ENCODE measurements at regions not wholly inside any gene's neighbourhood (a gene's known extent, or its start where the extent isn't known, plus 50 kb on each side); places are given as distances from the start of the nearest gene placed in this dataset.

DNA sequence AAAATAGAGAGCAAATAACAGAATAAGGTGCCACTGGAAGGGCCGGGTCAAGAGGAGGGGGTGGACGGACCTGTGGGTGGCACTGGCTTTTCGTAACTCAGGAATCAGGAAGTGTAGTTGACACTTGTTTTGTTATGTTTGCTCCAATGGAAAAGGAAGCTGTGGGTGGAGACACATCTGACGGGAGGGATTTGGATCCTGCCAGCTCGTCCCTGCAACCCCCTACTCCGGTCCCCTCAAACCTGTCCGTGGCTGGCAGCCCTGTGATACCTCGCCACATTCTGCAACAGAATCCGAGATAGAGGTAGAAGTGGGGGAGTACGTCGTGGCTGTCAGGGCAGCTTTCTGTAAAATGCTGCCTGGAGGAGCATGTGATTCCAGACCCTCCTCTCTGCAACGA, 104.2 kb upstream of the IER5L start:
- no peak for ATAC-seq
- no peak overlapping the region for H3K27ac Mint-ChIP-seq
- no peaks in the 10 kb centered on the region for H3K36me3 Mint-ChIP-seq
- DNase-seq (ENCODE audit: low spot score in 2 of 2) = no peak
- H3K9me3 Mint-ChIP-seq = no peaks in the 10 kb centered on the region

DNA sequence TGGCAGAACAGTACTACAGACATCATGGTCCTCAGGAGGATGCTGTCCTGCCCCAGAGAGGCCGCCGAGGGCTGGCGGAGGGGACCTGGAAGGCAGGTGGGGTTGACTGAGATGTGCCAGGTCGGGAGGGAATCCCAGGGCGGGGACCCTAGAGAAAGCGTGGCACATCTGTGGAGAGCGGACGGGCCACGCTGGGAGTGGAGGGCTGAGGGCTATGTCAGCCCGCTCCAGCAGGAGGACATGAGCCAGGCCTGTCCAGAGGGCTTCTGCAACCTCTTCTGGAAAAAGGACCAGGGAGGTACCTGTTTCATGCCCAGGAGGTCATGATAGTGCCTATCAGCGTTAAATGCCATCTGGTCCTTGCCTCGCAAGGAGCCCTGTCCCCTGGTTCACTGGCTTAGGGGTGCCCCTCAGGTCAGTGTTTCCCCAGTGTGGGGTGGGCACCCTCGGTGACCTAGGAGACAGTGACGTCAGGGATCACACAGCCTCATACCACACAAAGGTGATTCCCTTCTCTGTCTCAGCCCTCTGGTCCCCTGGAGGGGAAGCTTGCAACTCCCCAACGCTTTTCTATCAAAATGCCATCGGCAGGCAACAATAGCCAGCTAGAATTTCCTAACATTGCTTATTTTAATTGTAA, 103.6 kb upstream of the IER5L start:
- ATAC-seq (no peak), DNase-seq (ENCODE audit: low spot score in 2 of 2) (peak in 1 of 2 donors; percentile 47)
- H3K9me3 Mint-ChIP-seq = no peaks in the 10 kb centered on the region
- no peaks in the 10 kb centered on the region for H3K36me3 Mint-ChIP-seq
- H3K27ac Mint-ChIP-seq = no peak overlapping the region

DNA sequence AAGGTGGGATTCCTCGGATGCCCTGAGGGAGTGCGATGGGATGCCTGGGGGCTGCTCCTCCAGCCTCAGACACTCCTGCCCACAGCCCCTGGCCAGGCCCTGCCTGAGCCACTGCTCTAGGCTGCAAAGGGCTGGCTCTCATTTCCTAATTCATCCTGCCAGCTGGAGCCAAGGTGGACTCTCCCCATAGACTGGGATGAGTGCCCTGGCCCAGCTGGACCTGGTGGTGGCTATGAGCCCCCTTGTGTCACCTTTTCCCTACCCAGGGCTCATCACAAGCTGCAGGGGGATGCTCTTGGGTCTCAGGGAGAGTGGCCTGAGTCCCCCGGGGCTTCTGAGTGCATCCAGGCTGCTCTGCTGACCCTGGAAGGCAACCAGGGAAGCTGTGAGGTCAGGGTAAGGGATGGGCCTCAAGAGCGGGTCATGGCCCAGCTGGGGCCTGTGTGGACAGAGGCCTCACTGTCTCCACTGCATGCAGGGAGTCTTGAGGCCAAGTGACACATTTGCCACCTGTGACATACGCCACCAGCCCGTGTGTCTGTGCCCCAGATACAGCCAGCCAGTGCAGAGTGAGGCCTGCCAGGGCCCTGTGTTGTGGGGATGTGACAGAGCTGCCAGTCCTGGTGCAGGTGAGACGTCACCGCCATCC, 102.7 kb upstream of the IER5L start:
- Mint-ChIP-seq H3K36me3 (no peaks in the 10 kb centered on the region), H3K9me3 (no peaks in the 10 kb centered on the region), H3K27ac (no peak overlapping the region)
- DNase-seq (ENCODE audit: low spot score in 2 of 2) (peak in 1 of 2 donors; percentile 26), ATAC-seq (no peak)

DNA sequence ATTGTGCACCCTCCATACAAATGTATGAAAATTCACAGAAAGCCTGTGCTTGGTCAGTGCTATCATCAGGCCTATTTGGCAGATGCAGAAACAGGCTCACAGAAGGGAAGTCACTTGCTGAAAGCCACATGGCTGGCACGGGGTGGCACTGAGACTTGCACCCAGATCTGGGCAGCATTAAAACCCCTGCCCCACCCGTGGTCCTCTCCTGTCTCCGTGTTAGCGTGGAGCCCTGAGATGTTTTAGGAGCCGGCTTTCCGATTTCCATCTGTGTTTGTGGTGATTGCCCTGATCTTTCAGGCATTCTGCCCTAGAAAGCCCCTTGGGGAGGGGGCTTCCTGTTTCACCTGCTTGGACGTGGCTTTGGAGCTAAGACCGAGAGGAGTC, 102.2 kb upstream of the IER5L start:
- no peaks in the 10 kb centered on the region for H3K9me3 Mint-ChIP-seq
- no peak overlapping the region for H3K27ac Mint-ChIP-seq
- no peaks in the 10 kb centered on the region for H3K36me3 Mint-ChIP-seq
- ATAC-seq (no peak), DNase-seq (ENCODE audit: low spot score in 2 of 2) (peak in 1 of 2 donors; percentile 25)

DNA sequence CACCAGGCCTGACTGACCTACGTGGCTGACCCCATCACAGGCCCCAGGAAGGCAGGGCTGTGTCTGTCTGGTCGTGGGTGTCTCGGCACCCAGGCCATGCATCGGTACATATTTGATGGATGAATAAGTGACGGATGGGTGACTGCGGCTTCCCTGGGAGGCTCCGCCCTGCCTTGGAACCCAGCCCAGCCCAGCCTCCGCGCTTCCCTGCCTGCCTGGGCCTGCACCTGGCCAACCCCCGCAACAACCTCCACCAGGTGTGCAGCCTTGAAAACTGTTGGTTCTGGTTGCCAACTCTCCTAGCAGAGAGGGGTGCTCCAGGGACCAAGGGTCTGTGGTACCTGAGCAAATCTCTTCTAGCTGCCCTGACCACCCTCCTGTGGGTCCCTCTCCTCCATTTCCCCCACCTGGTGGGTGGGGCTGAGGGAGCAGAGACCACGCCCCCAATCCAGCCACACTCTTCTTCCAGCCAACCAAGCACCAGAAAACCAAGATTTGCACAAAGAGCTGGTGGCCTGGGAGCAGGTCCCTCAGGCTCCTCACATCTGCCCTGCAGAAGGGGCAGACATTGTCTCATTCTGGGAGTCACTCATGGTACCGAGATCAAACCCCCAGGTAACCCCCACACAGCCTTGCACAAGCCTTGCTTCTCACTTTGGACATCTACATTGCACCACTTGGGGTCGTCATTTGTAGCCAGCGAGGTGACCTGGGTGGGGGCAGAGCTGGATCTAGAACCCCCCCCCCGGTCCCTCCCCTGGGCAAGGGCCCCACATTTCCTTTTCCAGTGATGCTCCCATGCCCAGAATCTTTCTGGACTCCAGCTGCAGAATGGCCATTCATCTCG, 100.6 kb upstream of the IER5L start:
- DNase-seq (ENCODE audit: low spot score in 2 of 2) (peak in 1 of 2 donors; percentile 48), ATAC-seq (no peak)
- Mint-ChIP-seq H3K9me3 (no peaks in the 10 kb centered on the region), H3K27ac (no peak overlapping the region), H3K36me3 (no peaks in the 10 kb centered on the region)

DNA sequence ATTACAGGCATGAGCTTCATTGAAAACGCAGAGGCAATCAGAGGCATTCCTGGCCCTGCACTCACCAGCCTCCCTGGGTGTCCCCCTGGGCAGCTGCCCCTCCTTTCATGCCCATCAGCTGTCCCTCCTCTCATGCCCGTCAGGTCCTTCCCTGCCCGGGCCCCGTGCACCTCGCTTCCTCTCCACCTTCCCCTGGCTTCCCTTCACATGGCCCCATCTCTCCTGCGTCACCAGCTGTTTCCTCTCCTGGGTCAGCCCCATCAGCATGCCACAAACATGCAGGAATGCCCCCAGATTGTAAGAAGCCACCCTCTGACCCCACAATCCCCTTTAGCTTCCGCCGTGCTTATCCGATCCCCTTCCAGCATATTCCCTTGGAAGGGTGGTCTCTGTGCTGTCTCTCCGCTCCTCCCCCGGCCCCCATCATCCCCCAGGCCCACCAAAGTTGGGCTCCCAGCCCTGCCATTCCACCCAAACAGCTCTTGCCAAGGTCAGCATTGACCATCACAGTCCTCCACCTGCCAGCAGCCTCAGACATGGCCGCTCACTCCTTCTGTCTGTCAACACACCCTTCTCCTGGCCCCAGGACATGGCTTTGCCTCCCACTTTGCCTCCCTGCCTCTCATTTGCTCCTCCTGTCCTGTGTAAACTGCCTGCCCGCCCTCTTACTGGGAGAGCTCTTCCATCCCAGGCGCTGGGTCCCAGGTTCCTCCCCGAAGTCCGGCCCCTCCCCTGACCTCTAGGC, 98.6 kb upstream of the IER5L start:
- DNase-seq (ENCODE audit: low spot score in 2 of 2) (peak in 1 of 2 donors; percentile 28), ATAC-seq (no peak)
- no peaks in the 10 kb centered on the region for H3K9me3 Mint-ChIP-seq
- peak overlapping the region in 1 of 2 donors; percentile 61 for H3K27ac Mint-ChIP-seq
- no peaks in the 10 kb centered on the region for H3K36me3 Mint-ChIP-seq

DNA sequence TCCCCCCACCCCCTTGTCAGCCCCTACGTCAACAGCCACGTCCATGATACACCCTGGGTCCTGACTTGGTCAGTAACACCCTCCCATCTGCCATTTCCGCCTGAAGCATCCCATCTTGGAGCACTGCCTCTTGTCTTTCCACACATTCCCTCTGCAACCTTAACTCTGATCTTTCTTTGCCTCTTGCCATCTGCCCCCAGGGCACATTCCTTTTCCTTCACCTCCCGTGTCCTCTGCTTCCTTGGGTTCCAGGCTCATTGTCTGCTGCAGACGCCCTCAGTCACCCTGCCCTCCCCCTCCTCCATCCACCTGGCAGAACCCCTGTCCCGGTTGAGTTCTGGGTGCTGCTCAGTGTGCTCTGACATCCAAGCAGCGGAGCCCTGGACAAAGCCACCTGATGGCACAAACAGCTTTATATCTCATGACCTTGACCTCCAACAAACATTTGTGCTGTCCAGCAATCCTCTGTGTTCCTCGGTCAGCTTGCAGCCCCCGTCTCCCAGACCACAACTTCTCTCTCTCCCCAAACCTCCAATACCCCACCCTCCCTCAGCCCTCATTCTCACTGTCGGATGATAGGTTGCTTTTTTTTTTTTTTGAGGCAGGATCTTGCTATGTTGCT, 97.7 kb upstream of the IER5L start:
- peak in 1 of 2 donors; percentile 40 for DNase-seq (ENCODE audit: low spot score in 2 of 2)
- Mint-ChIP-seq H3K36me3 (no peaks in the 10 kb centered on the region), H3K9me3 (no peaks in the 10 kb centered on the region), H3K27ac (peak overlapping the region in 1 of 2 donors; percentile 61)
- no peak for ATAC-seq

DNA sequence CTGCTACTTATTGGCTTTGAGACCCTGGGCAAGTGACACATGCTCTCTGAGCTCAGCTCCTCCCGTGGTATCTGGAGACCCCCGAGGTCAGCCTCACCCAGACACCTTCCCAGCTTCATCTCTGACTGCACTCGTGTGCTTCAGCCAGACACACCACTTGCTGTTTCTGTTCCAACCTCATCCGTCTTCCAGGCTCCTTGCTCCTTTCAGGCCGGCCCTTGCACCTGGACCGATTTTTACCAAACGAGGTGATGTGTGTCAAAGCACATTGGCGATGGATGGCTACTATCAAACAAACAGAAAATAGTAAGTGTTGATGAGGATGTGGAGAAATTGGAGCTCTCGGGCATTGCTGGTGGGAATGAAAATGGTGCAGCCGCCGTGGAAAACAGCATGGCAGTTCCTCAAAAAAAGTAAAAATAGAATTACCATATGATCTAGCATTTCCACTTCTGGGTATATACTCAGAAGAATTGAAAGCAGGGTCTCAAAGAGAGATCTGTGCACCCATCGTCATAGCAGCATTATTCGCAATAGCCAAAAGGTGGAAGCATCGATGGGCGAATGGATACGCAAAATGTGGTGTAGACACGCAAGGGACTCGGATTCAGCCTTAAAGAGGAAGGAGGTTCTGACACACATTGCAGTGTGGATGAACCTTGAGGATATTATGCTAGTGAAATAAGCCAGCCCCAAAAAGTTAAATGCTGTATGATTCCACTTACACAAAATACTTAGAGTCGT, 96.1 kb upstream of the IER5L start:
- no peak for ATAC-seq
- H3K36me3 Mint-ChIP-seq = no peaks in the 10 kb centered on the region
- DNase-seq (ENCODE audit: low spot score in 2 of 2) = peak in 1 of 2 donors; percentile 23
- peak overlapping the region in 1 of 2 donors; percentile 40 for H3K27ac Mint-ChIP-seq
- H3K9me3 Mint-ChIP-seq = no peaks in the 10 kb centered on the region

DNA sequence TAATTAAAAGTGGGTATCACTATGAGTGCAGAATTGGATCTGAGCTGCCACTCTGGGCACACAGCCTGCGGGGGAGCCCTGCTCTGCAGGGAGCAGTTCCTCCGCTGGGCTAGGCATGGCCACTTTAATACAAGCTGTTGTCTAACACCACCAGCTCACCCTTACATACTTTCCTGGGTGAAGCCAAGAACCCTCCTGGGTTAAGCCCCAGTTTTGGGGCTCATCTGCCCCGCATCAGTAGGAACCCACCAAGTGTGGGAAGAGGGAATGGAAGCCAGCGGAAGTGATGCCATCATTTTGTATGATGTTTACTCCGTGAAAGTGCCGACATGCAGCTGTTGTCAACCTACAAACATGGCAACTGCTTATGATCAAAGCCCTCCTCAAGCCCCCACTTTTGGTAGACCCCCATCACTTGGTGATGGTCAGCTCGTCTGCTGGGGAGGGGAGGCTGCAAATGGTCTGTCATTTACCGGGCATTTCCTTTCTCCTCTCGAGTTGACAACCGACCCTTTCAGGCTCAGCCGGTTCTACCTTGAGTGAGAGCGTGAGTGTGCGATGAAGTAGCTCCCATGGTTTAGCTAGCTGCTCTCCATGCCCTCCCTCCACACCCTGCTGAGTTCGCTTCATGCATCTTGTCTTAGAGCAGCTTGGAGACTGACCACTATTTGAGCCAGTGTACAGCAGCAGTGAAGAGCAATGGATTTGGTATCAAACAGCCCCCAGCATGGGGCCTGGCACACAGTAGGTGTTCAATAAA, 95.3 kb upstream of the IER5L start:
- H3K36me3 Mint-ChIP-seq = no peaks in the 10 kb centered on the region
- no peaks in the 10 kb centered on the region for H3K9me3 Mint-ChIP-seq
- no peak overlapping the region for H3K27ac Mint-ChIP-seq
- ATAC-seq (no peak), DNase-seq (ENCODE audit: low spot score in 2 of 2) (peak in 1 of 2 donors; percentile 39)

DNA sequence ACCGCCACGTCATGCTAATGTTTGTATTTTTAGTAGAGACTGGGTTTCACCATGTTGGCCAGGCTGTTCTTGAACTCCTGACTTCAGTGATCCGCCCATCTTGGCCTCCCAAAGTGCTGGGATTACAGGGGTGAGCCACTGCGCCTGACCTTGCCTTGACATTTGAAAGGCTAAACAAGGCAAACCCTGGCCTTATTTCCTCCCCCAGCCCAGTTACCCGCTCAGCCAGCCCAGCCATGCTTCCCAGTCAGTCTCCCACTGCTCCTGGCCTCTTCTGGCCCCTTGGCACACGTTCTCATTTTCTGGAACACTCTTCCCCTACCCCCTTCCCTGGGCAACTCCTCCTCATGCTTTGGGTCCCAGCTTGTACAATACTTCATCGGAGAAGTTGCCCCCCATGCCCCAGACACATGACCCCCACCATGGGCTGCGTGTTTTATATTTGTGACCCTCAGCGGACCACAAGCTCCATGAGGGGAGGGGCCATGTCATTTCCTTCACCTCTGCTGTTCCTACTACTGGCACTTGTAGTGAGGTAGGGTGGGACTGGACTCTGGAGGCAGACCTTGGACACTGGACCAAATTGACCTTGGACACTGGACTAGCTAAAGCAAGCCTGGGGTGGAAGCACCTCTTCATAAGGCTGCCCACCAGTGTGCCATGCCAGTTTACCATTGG, 94.4 kb upstream of the IER5L start:
- H3K9me3 Mint-ChIP-seq = no peaks in the 10 kb centered on the region
- DNase-seq (ENCODE audit: low spot score in 2 of 2) (peak in 1 of 2 donors; percentile 45), ATAC-seq (no peak)
- H3K36me3 Mint-ChIP-seq = no peaks in the 10 kb centered on the region
- H3K27ac Mint-ChIP-seq = peak overlapping the region in 1 of 2 donors; percentile 49

DNA sequence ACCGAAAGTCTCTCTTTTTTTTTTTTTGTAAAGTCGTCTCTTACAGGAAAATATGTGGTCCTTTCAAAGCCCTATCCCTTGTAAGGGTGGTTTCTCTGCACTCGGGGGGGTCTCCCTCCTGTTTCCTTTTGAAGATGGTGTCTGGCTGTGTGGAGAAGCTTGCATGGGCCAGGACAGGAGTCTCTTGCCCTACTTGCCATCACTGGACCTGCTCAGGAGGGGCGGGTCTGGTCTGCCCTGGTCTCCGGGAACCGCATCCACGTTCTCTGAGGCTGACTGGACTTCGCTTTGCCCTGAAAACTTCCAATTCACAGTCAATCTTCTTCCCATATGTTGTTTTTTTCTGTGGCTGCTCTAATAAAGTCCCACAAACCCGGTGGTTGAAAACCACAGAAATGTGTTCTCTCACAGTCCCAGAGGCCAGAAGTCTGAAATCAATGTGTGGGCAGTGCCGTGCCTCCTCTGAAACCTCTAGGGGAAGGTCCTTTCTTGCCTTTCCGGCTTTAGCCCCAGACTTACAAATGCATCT, 92.9 kb upstream of the IER5L start:
- Mint-ChIP-seq H3K9me3 (no peaks in the 10 kb centered on the region), H3K27ac (peak overlapping the region in 1 of 2 donors; percentile 49), H3K36me3 (no peaks in the 10 kb centered on the region)
- peak; percentile 1 to 76 for ATAC-seq
- peak in 1 of 2 donors; percentile 59 for DNase-seq (ENCODE audit: low spot score in 2 of 2)

DNA sequence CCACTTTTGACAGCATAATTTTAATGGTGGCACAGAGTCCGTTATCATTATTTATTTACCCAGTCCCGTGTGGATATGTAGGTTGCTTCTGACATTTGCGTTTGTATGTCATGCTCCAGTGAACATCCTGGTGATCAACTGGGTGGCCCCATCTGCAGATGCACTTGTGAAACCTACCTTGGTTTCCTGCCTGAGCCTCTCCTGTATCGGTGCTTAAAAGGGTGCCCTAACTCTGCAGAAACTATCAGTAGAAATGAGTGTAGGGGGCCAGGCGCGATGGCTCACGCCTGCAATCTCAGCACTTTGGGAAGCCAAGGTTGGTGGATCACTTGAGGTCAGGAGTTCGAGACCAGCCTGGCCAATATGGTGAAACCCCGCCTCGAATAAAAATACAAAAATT, 92.1 kb upstream of the IER5L start:
- Mint-ChIP-seq H3K9me3 (no peaks in the 10 kb centered on the region), H3K36me3 (no peaks in the 10 kb centered on the region), H3K27ac (peak overlapping the region; percentile 49 to 57)
- peak; percentile 51 to 63 for DNase-seq (ENCODE audit: low spot score in 2 of 2)
- peak; percentile 87 to 94 for ATAC-seq

DNA sequence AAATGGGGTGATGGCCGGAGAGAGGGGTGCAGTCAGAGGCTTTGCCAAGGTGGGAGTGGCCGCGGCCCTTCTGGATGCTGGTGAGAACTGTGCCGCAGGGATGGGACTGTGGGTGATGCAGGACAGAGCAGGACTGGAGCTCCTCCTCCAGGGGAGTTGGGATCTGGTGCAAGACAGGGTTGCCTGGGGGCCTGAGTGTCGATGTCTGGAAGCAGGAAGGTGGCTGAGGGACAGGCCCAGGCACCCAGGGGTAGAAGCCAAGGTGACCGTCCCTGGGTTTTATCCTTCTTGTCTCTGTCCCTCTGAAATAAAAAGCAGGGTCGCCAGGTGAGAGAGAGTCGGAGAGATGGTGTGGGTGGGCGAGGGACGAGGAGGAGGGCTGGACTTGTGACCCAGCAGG, 89.1 kb upstream of the IER5L start:
- Mint-ChIP-seq H3K36me3 (no peaks in the 10 kb centered on the region), H3K27ac (no peak overlapping the region)
- ATAC-seq = no peak

DNA sequence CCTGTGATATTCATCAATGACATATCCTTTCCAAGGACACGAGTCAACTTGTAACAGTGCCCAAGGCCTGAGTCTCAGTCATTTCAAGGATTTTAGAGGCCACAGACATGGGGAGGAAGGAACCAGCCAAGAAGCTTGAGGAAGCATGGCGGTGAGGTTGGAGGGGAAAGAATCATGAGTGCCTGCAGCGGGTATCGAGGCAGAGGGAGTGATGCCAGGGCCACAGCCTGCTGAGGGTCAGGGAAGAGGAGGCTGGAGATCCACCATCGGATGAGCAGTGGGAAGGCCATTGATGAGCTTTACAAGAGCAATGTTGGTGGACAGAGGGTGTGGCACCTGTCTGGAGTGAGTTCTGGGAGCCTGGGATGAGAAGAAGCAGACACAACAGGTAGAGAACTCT, 88.5 kb upstream of the IER5L start:
- no peaks in the 10 kb centered on the region for H3K9me3 Mint-ChIP-seq
- peak overlapping the region; percentile 1 to 44 for H3K27ac Mint-ChIP-seq
- no peak for ATAC-seq
- DNase-seq (ENCODE audit: low spot score in 2 of 2) = no peak
- H3K36me3 Mint-ChIP-seq = no peaks in the 10 kb centered on the region

More for the DNA sequence above, 89.1 kb upstream of the IER5L start:
- DNase-seq (ENCODE audit: low spot score in 2 of 2) = no peak
- H3K9me3 Mint-ChIP-seq = no peaks in the 10 kb centered on the region

Measured in activated naive CD4-positive, alpha-beta T cell treated with anti-CD3 and anti-CD28 coated beads, Interleukin-2, amount 50 U/mL, for 72 hours (primary cell).